Mesenchymal stem cell (in vitro differentiated cells and primary cell): ENCODE measurements at regions not wholly inside any gene's neighbourhood (a gene's known extent, or its start where the extent isn't known, plus 50 kb on each side); places are given as distances from the start of the nearest gene placed in this dataset. TPM values are rescaled to one million over a fixed set of nuclear protein-coding genes. Genes with fewer than 3 reads are reported as not detected.

ENCODE experiments used
- DNase-seq: peaks from one replicate; pipeline ENCODE4 v3.0.0-alpha.2; 2013
- H2AFZ ChIP-seq: one replicate; pipeline ENCODE4 v1.6.1; 2013; ENCODE audit warnings: low read depth, mild to moderate bottlenecking, control low read depth, inconsistent platforms, low read length, moderate library complexity
- H2AK5ac ChIP-seq: 2 replicates; pipeline ENCODE4 v1.6.1; 2013; ENCODE audit warnings: low read length, moderate library complexity, mild to moderate bottlenecking, inconsistent platforms; ENCODE audit not compliant: severe bottlenecking
- H2BK120ac ChIP-seq: one replicate; pipeline ENCODE4 v1.6.1; 2013; ENCODE audit warnings: low read depth, mild to moderate bottlenecking, inconsistent platforms, low read length, moderate library complexity
- H2BK12ac ChIP-seq, 2 experiments: one replicate each; pipeline ENCODE4 v1.6.1; 2013; ENCODE audit warnings: inconsistent platforms in 2 of 2, low read length in 2 of 2, mild to moderate bottlenecking in 2 of 2, moderate library complexity in 2 of 2, control low read depth in 1 of 2
- H2BK15ac ChIP-seq: one replicate; pipeline ENCODE4 v1.6.1; 2013; ENCODE audit warnings: mild to moderate bottlenecking, low read depth, inconsistent platforms; ENCODE audit not compliant: poor library complexity, severe bottlenecking
- H2BK5ac ChIP-seq: 2 replicates; pipeline ENCODE4 v1.6.1; 2013; ENCODE audit warnings: low read depth, mild to moderate bottlenecking, low read length, control low read depth, inconsistent platforms; ENCODE audit not compliant: poor library complexity, severe bottlenecking
- H3K14ac ChIP-seq, 2 experiments: one replicate each; pipeline ENCODE4 v1.6.1; 2013; ENCODE audit warnings: inconsistent platforms in 2 of 2, low read length in 2 of 2, control low read depth in 1 of 2, mild to moderate bottlenecking in 1 of 2, moderate library complexity in 1 of 2
- H3K18ac ChIP-seq, 2 experiments: one replicate each; pipeline ENCODE4 v1.6.1; 2013; ENCODE audit warnings: inconsistent platforms in 2 of 2, low read length in 2 of 2, control low read depth in 1 of 2, low read depth in 1 of 2, mild to moderate bottlenecking in 1 of 2
- H3K23ac ChIP-seq, 2 experiments: one replicate each; pipeline ENCODE4 v1.6.1; 2013; ENCODE audit warnings: inconsistent platforms in 2 of 2, low read length in 2 of 2, mild to moderate bottlenecking in 2 of 2, moderate library complexity in 2 of 2, control low read depth in 1 of 2
- H3K27ac ChIP-seq: 2 replicates; pipeline ENCODE4 v1.5.1; 2013; ENCODE audit warnings: mild to moderate bottlenecking, moderate library complexity, low read length, control low read depth, inconsistent platforms; ENCODE audit not compliant: poor library complexity, severe bottlenecking
- H3K27me3 ChIP-seq, 2 experiments: 2 replicates each; pipeline versions ENCODE4 v1.6.1 to v1.7.0; 2013; ENCODE audit warnings: low read length in 2 of 2, mild to moderate bottlenecking in 2 of 2, moderate library complexity in 2 of 2, control low read depth in 1 of 2, inconsistent platforms in 1 of 2; ENCODE audit not compliant: control insufficient read depth in 1 of 2, insufficient read depth in 1 of 2
- H3K36me3 ChIP-seq, 2 experiments: 2 replicates each; pipeline versions ENCODE4 v1.6.1 to v1.7.0; 2013; ENCODE audit warnings: low read length in 2 of 2, control low read depth in 1 of 2, inconsistent platforms in 1 of 2, low read depth in 1 of 2, mild to moderate bottlenecking in 1 of 2; ENCODE audit not compliant: insufficient read depth in 2 of 2, control insufficient read depth in 1 of 2
- H3K4ac ChIP-seq, 2 experiments: one replicate each; pipeline ENCODE4 v1.6.1; 2013; ENCODE audit warnings: inconsistent platforms in 2 of 2, low read length in 2 of 2, mild to moderate bottlenecking in 2 of 2, moderate library complexity in 2 of 2, control low read depth in 1 of 2, low read depth in 1 of 2
- H3K4me1 ChIP-seq: 2 replicates; pipeline ENCODE4 v1.6.1; 2013; ENCODE audit warnings: low read depth, low read length, control low read depth; ENCODE audit not compliant: control insufficient read depth, insufficient read depth
- H3K4me2 ChIP-seq: 2 replicates; pipeline ENCODE4 v1.6.1; 2013; ENCODE audit warnings: low read length, mild to moderate bottlenecking, inconsistent platforms; ENCODE audit not compliant: poor library complexity, severe bottlenecking
- H3K4me3 ChIP-seq, 2 experiments: 2 replicates each; pipeline versions ENCODE4 v1.5.1 to v1.7.0; 2013; ENCODE audit warnings: low read length in 2 of 2, mild to moderate bottlenecking in 2 of 2, control low read depth in 1 of 2, low read depth in 1 of 2; ENCODE audit not compliant: insufficient read depth in 1 of 2
- H3K79me1 ChIP-seq: replicated peaks from 2 replicates; pipeline ENCODE4 v1.6.1; 2013; ENCODE audit warnings: mild to moderate bottlenecking, control low read depth, low read length, inconsistent platforms; ENCODE audit not compliant: poor library complexity, severe bottlenecking
- H3K9ac ChIP-seq: 2 replicates; pipeline ENCODE4 v1.7.0; 2013; ENCODE audit warnings: mild to moderate bottlenecking, low read length, moderate library complexity
- H3K9me3 ChIP-seq: 2 replicates; pipeline ENCODE4 v1.7.0; 2013; ENCODE audit warnings: mild to moderate bottlenecking, low read length; ENCODE audit not compliant: control insufficient read depth
- H4K8ac ChIP-seq: one replicate; pipeline ENCODE4 v1.6.1; 2013; ENCODE audit warnings: inconsistent platforms, mild to moderate bottlenecking, low read length, moderate library complexity
- H4K91ac ChIP-seq: one replicate; pipeline ENCODE4 v1.6.1; 2013; ENCODE audit warnings: mild to moderate bottlenecking, low read length, inconsistent platforms
- WGBS: methylation state at CpG from one replicate; pipeline ENCODE4 v1.1.7; 2013; ENCODE audit warnings: mixed read lengths; 5-methylcytosine and 5-hydroxymethylcytosine counted together
- small RNA-seq: library from polyadenylated mRNA; stranded (forward); fragments of <200 nt; extraction: miRNeasy Mini kit (QIAGEN cat#:217004); gene quantifications from one replicate; pipeline ENCODE3, GENCODE V24; 2013; ENCODE audit warnings: low read depth

- Histone ChIP-seq H4K8ac (no peak overlapping the region), H3K4me2 (no peak overlapping the region), H4K91ac (no peak overlapping the region), H2AFZ (no peak overlapping the region), H3K9ac (no peak overlapping the region), H2BK12ac (no peak overlapping the region), H2BK15ac (no peak overlapping the region), H2BK5ac (no peak overlapping the region), H3K27me3 (peaks cover 0 to 2% of the 10 kb centered on the region in 2 experiments), H3K9me3 (no peaks in the 10 kb centered on the region), H3K4ac (no peak overlapping the region), H2AK5ac (no peak overlapping the region), H3K36me3 (no peaks in the 10 kb centered on the region), H3K27ac (no peak overlapping the region), H2BK120ac (no peak overlapping the region), H3K4me1 (no peaks in the 10 kb centered on the region), H3K79me1 (no peaks in the 10 kb centered on the region), H3K4me3 (no peak overlapping the region), H3K14ac (no peak overlapping the region), H3K18ac (no peak overlapping the region), H3K23ac (no peak overlapping the region)
- WGBS, result 82% methylated on average over 10 of the region's 11 CpGs
- no peak for DNase-seq
These were observed 49.9 kb upstream of the DAPK1 start for GRCh38 chr9:87447547-87448432.

Small RNA genes lying in the stretch of these regions (small RNA-seq; reads per million reads assigned to genes)
- gene AL353752.1 (not detected), gene RF00568 (not detected)
